Stimulated activated CD4-positive, alpha-beta T cell treated with anti-CD3 and anti-CD28 coated beads, TNF-alpha, amount 100 ng/mL, for 24 hours (primary cell): ENCODE measurements at regions not wholly inside any gene's neighbourhood (a gene's known extent, or its start where the extent isn't known, plus 50 kb on each side); places are given as distances from the start of the nearest gene placed in this dataset.
"Not testable (repeated sequence)": the region's sequence is repeated elsewhere in the genome, so short reads cannot be mapped to it uniquely, and the experiment has no call there.

Source experiments
- DNase-seq, 3 experiments: peaks; one replicate each; pipeline ENCODE4 v3.0.0-alpha.2; 2020; ENCODE audit warnings: low read depth in 3 of 3

GRCh38 chr5:42949348-42950115 lies 90.6 kb downstream of the ANXA2R start:
- peak; percentile 13 to 40 (median 23) for DNase-seq

GRCh38 chr5:42948961-42949347 lies 91.2 kb downstream of the ANXA2R start:
- peak in 2 of 3 experiments; percentile 21 to 28 for DNase-seq

GRCh38 chr5:42944989-42945388 lies 95.1 kb downstream of the ANXA2R start:
- DNase-seq, result no peak

- no peak for DNase-seq
Observed at GRCh38 chr5:42943931-42944631, 96.0 kb downstream of the ANXA2R start.

GRCh38 chr5:42940853-42941252 lies 99.3 kb downstream of the ANXA2R start:
- DNase-seq, result no peak

- DNase-seq, result not testable (repeated sequence)
Observed at GRCh38 chr5:42932011-42932410, 108.1 kb downstream of the ANXA2R start.

GRCh38 chr5:42931451-42931850 lies 108.7 kb downstream of the ANXA2R start:
- not testable (repeated sequence) for DNase-seq

- DNase-seq, result no peak
Observed at GRCh38 chr5:42930934-42931333, 109.2 kb downstream of the ANXA2R start.

GRCh38 chr5:42929871-42930270 lies 110.2 kb downstream of the ANXA2R start:
- no peak for DNase-seq

GRCh38 chr5:42927730-42928129 lies 112.4 kb downstream of the ANXA2R start:
- DNase-seq, result no peak

- no peak for DNase-seq
Observed at GRCh38 chr5:42924686-42925085, 113.0 kb upstream of the SELENOP start.

- no peak for DNase-seq
Observed at GRCh38 chr5:42924226-42924625, 112.5 kb upstream of the SELENOP start.

GRCh38 chr5:42923710-42924109 lies 112.0 kb upstream of the SELENOP start:
- DNase-seq, result no peak

- no peak for DNase-seq
Observed at GRCh38 chr5:42919600-42919999, 107.9 kb upstream of the SELENOP start.

- DNase-seq, result no peak
Observed at GRCh38 chr5:42915306-42915866, 103.7 kb upstream of the SELENOP start.

- DNase-seq, result peak in 2 of 3 experiments; percentile 15 to 37
Observed at GRCh38 chr5:42912184-42912798, 100.6 kb upstream of the SELENOP start.

GRCh38 chr5:42908509-42909488 lies 97.1 kb upstream of the SELENOP start:
- peak; percentile 81 to 88 (median 87) for DNase-seq

- DNase-seq, result no peak
Observed at GRCh38 chr5:42908086-42908485, 96.4 kb upstream of the SELENOP start.

GRCh38 chr5:42905827-42906226 lies 94.1 kb upstream of the SELENOP start:
- DNase-seq, result no peak

GRCh38 chr5:42900734-42901133 lies 89.0 kb upstream of the SELENOP start:
- no peak for DNase-seq

GRCh38 chr5:42898760-42899159 lies 87.1 kb upstream of the SELENOP start:
- DNase-seq, result no peak
